Natural killer cell (primary cell): ENCODE measurements at regions not wholly inside any gene's neighbourhood (a gene's known extent, or its start where the extent isn't known, plus 50 kb on each side); places are given as distances from the start of the nearest gene placed in this dataset.

Source experiments
- ATAC-seq, 3 donors: fragments of 150-1000 bp in 2 of 3; fragments of 200-7000 bp in 1 of 3; cut with Tn5 transposase; 1 replicate in 1 of 3; 2 replicates in 2 of 3; pipeline ENCODE4 v1.10.0; 2021; ENCODE audit warnings: mild to moderate bottlenecking in 2 of 3, moderate library complexity in 2 of 3
- DNase-seq, 2 donors: peaks; one replicate each; pipeline versions ENCODE4 v3.0.0 to v3.0.0-alpha.2; 2013 to 2021; ENCODE audit warnings: mixed read lengths in 1 of 2
- H3K27ac ChIP-seq: one replicate; pipeline ENCODE4 v1.5.1; 2013; ENCODE audit warnings: mild to moderate bottlenecking, low read length
- H3K27me3 ChIP-seq: one replicate; pipeline ENCODE4 v1.6.1; 2013; ENCODE audit warnings: low read length; ENCODE audit not compliant: control insufficient read depth, insufficient read depth
- H3K36me3 ChIP-seq: one replicate; pipeline ENCODE4 v1.6.1; 2013; ENCODE audit warnings: low read length; ENCODE audit not compliant: control insufficient read depth, insufficient read depth
- H3K4me1 ChIP-seq: one replicate; pipeline ENCODE4 v1.6.1; 2013; ENCODE audit warnings: low read length; ENCODE audit not compliant: control insufficient read depth, insufficient read depth
- H3K4me3 ChIP-seq: one replicate; pipeline ENCODE4 v1.5.1; 2013; ENCODE audit warnings: low read length
- H3K9me3 ChIP-seq: one replicate; pipeline ENCODE4 v1.6.1; 2013; ENCODE audit warnings: low read length; ENCODE audit not compliant: control insufficient read depth, insufficient read depth
- H3K27ac Mint-ChIP-seq, 2 donors: one replicate each; pipeline ENCODE4 v1.8.0; 2022; ENCODE audit warnings: mild to moderate bottlenecking in 2 of 2, mixed read lengths in 2 of 2, moderate library complexity in 1 of 2
- H3K27me3 Mint-ChIP-seq, 2 donors: one replicate each; pipeline ENCODE4 v1.8.0; 2022; ENCODE audit warnings: low read depth in 2 of 2, mixed read lengths in 2 of 2
- H3K36me3 Mint-ChIP-seq: one replicate; pipeline ENCODE4 v1.8.0; 2022; ENCODE audit warnings: mixed read lengths
- H3K4me1 Mint-ChIP-seq, 2 donors: one replicate each; pipeline ENCODE4 v1.8.0; 2022; ENCODE audit warnings: mixed read lengths in 2 of 2
- H3K4me3 Mint-ChIP-seq: one replicate; pipeline ENCODE4 v1.8.0; 2022; ENCODE audit warnings: mild to moderate bottlenecking, moderate library complexity, mixed read lengths
- H3K9me3 Mint-ChIP-seq, 2 donors: one replicate each; pipeline ENCODE4 v1.8.0; 2022; ENCODE audit warnings: mixed read lengths in 2 of 2
- CTCF ChIP-seq: fragments of 200-600 bp; IDR thresholded peaks from one replicate; pipeline ENCODE4 v1.8.0; 2022; ENCODE audit warnings: antibody characterized with exemption
- WGBS: methylation state at CpG from one replicate; pipeline ENCODE4 v1.1.7; 2013; ENCODE audit warnings: missing lambda C conversion rate; ENCODE audit not compliant: insufficient coverage; 5-methylcytosine and 5-hydroxymethylcytosine counted together
- intact Hi-C: fragments of 100-400 bp; cut with micrococcal nuclease; formaldehyde crosslinking; loops from one replicate; pipeline ENCODE4 v1.14.2; 2022

- no peak overlapping the region for H3K27ac ChIP-seq
- intact Hi-C loops: no loop called here
- no peak overlapping the region for H3K4me3 Mint-ChIP-seq
- no peak overlapping the region for H3K27ac Mint-ChIP-seq
- peaks cover 6% of the 10 kb centered on the region for H3K4me1 ChIP-seq
- no peak for TF ChIP-seq CTCF
- H3K36me3 ChIP-seq: no peaks in the 10 kb centered on the region
- no peaks in the 10 kb centered on the region for H3K9me3 ChIP-seq
- no peak overlapping the region for H3K4me3 ChIP-seq
- no peaks in the 10 kb centered on the region for H3K36me3 Mint-ChIP-seq
- H3K27me3 Mint-ChIP-seq: peaks cover 8 to 14% of the 10 kb centered on the region in 2 donors
- H3K27me3 ChIP-seq: no peaks in the 10 kb centered on the region
- no peaks in the 10 kb centered on the region for H3K9me3 Mint-ChIP-seq
- no peak for ATAC-seq
- 60% methylated on average over 1 of the region's 1 CpG for WGBS
- peaks cover 12 to 14% of the 10 kb centered on the region in 2 donors for H3K4me1 Mint-ChIP-seq
- DNase-seq: no peak
Measured at GRCh38 chr15:66855041-66855440, 153.0 kb downstream of the SMAD6 start.

- Histone ChIP-seq H3K27ac (no peak overlapping the region), H3K9me3 (no peaks in the 10 kb centered on the region), H3K4me3 (no peak overlapping the region), H3K36me3 (no peaks in the 10 kb centered on the region), H3K27me3 (no peaks in the 10 kb centered on the region), H3K4me1 (peaks cover 2% of the 10 kb centered on the region)
- Mint-ChIP-seq H3K27me3 (peaks cover 11 to 12% of the 10 kb centered on the region in 2 donors), H3K27ac (no peak overlapping the region), H3K36me3 (no peaks in the 10 kb centered on the region), H3K9me3 (no peaks in the 10 kb centered on the region), H3K4me3 (no peak overlapping the region), H3K4me1 (peaks cover 1 to 5% of the 10 kb centered on the region in 2 donors)
- ATAC-seq (no peak), DNase-seq (no peak)
- no peak for TF ChIP-seq CTCF
- intact Hi-C loops: no loop called here
Measured at GRCh38 chr15:66857694-66858093, 155.7 kb downstream of the SMAD6 start.

GRCh38 chr15:66858423-66859207 lies 156.6 kb downstream of the SMAD6 start:
- ATAC-seq (no peak), DNase-seq (no peak)
- H3K36me3 Mint-ChIP-seq: no peaks in the 10 kb centered on the region
- no peak overlapping the region for H3K27ac Mint-ChIP-seq
- no peak overlapping the region for H3K4me3 Mint-ChIP-seq
- WGBS: 62% methylated on average over 6 of the region's 7 CpGs
- no peaks in the 10 kb centered on the region for H3K27me3 ChIP-seq
- TF ChIP-seq CTCF: no peak
- H3K9me3 Mint-ChIP-seq: no peaks in the 10 kb centered on the region
- H3K4me1 Mint-ChIP-seq: peaks cover 4 to 9% of the 10 kb centered on the region in 2 donors
- H3K27ac ChIP-seq: no peak overlapping the region
- intact Hi-C loops: no loop called here
- no peaks in the 10 kb centered on the region for H3K9me3 ChIP-seq
- H3K4me3 ChIP-seq: no peak overlapping the region
- peaks cover 3% of the 10 kb centered on the region for H3K4me1 ChIP-seq
- peaks cover 8 to 14% of the 10 kb centered on the region in 2 donors for H3K27me3 Mint-ChIP-seq
- H3K36me3 ChIP-seq: no peaks in the 10 kb centered on the region
